DOHH2 (cell line): ENCODE measurements at regions not wholly inside any gene's neighbourhood (a gene's known extent, or its start where the extent isn't known, plus 50 kb on each side); places are given as distances from the start of the nearest gene placed in this dataset.

Experiments
- H3F3A ChIP-seq: fragments of 200-600 bp; sonication (generic), shearing (Covaris generic); 2 replicates; pipeline ENCODE4 v1.6.0; 2016; ENCODE audit warnings: antibody characterized with exemption, mild to moderate bottlenecking; ENCODE audit not compliant: control insufficient read depth, insufficient read depth
- H3K27ac ChIP-seq: fragments of 200-600 bp; sonication (generic); 2 replicates; pipeline ENCODE4 v1.5.1; 2014; ENCODE audit warnings: low read depth, mild to moderate bottlenecking, low read length, moderate library complexity
- H3K27me3 ChIP-seq: fragments of 200-600 bp; sonication (generic); 2 replicates; pipeline ENCODE4 v1.6.1; 2014; ENCODE audit warnings: mild to moderate bottlenecking, low read length, mixed read lengths; ENCODE audit not compliant: control insufficient read depth
- H3K36me3 ChIP-seq: fragments of 200-600 bp; sonication (generic); 2 replicates; pipeline ENCODE4 v1.6.1; 2014; ENCODE audit warnings: mild to moderate bottlenecking, low read length, moderate library complexity, mixed read lengths; ENCODE audit not compliant: control insufficient read depth
- H3K4me1 ChIP-seq: fragments of 200-600 bp; sonication (generic); 2 replicates; pipeline ENCODE4 v1.6.1; 2014; ENCODE audit warnings: mild to moderate bottlenecking, low read length, mixed read lengths; ENCODE audit not compliant: control insufficient read depth
- H3K4me2 ChIP-seq: fragments of 200-600 bp; sonication (generic); 2 replicates; pipeline ENCODE4 v1.6.0; 2014; ENCODE audit warnings: mild to moderate bottlenecking, low read length, moderate library complexity
- H3K4me3 ChIP-seq: fragments of 200-600 bp; sonication (generic); 2 replicates; pipeline ENCODE4 v1.5.1; 2014; ENCODE audit warnings: mild to moderate bottlenecking, low read length, mixed read lengths
- H3K79me2 ChIP-seq: fragments of 200-600 bp; sonication (generic); 2 replicates; pipeline ENCODE4 v1.6.1; 2014; ENCODE audit warnings: mild to moderate bottlenecking, low read length, mixed read lengths; ENCODE audit not compliant: control insufficient read depth
- H3K9me2 ChIP-seq: fragments of 200-600 bp; sonication (generic); replicated peaks from 2 replicates; pipeline ENCODE4 v1.6.1; 2014; ENCODE audit warnings: mild to moderate bottlenecking, low read length, mixed read lengths; ENCODE audit not compliant: control insufficient read depth
- H3K9me3 ChIP-seq: fragments of 200-600 bp; sonication (generic); 2 replicates; pipeline ENCODE4 v1.6.1; 2014; ENCODE audit warnings: antibody characterized with exemption, low read length, mixed read lengths; ENCODE audit not compliant: control insufficient read depth, insufficient read depth
- H4K20me1 ChIP-seq: fragments of 200-600 bp; sonication (generic); 2 replicates; pipeline ENCODE4 v1.6.0; 2014; ENCODE audit warnings: low read depth, mild to moderate bottlenecking, antibody characterized with exemption, low read length, moderate library complexity; ENCODE audit not compliant: control insufficient read depth, insufficient read depth
- EZH2phosphoT487 ChIP-seq: fragments of 200-600 bp; sonication (generic); IDR thresholded peaks from 2 replicates; pipeline ENCODE4 v1.6.1; 2017; ENCODE audit warnings: borderline replicate concordance, mild to moderate bottlenecking, antibody characterized with exemption, low read length, moderate library complexity, mixed read lengths
- TF ChIP-seq, protein P1 (sequence below): fragments of 200-600 bp; sonication (generic); IDR thresholded peaks from one replicate; pipeline ENCODE4 v1.5.1; 2014; ENCODE audit warnings: antibody characterized with exemption, mild to moderate bottlenecking, low read depth, low read length; ENCODE audit not compliant: poor library complexity, severe bottlenecking

DNA sequence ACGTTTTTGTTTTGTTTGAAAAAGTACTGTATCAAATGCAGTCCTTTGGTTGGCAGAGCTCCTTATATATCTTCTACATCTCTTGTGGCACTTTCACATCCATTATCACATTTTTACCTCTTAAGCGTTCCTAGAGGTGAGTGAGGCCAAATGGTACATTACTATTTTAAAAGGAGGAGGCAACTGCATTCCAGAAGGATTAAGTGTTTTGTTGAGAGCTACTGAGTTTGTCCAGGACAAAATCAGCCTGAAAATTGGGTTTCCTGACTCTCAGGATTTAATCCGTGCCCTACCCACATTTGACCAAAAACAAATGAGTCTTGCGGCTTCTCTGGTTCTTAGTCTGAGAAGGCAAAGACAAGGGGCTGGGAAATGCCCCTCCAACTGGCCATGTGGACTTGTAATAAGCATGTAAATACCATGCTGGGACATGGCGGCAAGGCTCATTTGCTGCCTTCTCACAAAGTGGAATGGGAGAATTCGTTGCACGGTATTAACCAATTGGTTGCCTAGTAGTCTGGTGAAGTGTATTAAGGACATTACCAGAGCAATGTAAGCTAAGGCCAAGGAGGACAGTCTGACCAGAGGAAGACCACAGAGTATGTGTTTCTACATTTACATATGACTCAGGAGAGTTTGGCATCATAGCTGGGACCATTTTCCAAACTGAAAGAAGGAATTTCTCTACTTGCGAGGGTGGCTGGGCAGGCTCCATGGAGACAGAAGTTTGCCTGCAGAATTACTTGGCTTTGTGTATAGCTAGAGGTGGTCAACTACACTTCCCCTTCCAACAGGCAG is 175.8 kb upstream of the PLXNC1 start:
- peaks cover 9% of the 10 kb centered on the region for H3K27me3 ChIP-seq
- no peaks in the 10 kb centered on the region for H3K36me3 ChIP-seq
- no peaks in the 10 kb centered on the region for H3K9me3 ChIP-seq
- TF ChIP-seq, protein P1, sequence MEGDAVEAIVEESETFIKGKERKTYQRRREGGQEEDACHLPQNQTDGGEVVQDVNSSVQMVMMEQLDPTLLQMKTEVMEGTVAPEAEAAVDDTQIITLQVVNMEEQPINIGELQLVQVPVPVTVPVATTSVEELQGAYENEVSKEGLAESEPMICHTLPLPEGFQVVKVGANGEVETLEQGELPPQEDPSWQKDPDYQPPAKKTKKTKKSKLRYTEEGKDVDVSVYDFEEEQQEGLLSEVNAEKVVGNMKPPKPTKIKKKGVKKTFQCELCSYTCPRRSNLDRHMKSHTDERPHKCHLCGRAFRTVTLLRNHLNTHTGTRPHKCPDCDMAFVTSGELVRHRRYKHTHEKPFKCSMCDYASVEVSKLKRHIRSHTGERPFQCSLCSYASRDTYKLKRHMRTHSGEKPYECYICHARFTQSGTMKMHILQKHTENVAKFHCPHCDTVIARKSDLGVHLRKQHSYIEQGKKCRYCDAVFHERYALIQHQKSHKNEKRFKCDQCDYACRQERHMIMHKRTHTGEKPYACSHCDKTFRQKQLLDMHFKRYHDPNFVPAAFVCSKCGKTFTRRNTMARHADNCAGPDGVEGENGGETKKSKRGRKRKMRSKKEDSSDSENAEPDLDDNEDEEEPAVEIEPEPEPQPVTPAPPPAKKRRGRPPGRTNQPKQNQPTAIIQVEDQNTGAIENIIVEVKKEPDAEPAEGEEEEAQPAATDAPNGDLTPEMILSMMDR: no peak
- TF ChIP-seq EZH2phosphoT487: no peak
- H3K4me2 ChIP-seq: no peak overlapping the region
- H3K79me2 ChIP-seq: no peaks in the 10 kb centered on the region
- no peak overlapping the region for H3K27ac ChIP-seq
- H3F3A ChIP-seq: no peaks in the 10 kb centered on the region
- no peak overlapping the region for H3K4me3 ChIP-seq
- no peaks in the 10 kb centered on the region for H4K20me1 ChIP-seq
- H3K9me2 ChIP-seq: no peaks in the 10 kb centered on the region
- H3K4me1 ChIP-seq: no peaks in the 10 kb centered on the region

DNA sequence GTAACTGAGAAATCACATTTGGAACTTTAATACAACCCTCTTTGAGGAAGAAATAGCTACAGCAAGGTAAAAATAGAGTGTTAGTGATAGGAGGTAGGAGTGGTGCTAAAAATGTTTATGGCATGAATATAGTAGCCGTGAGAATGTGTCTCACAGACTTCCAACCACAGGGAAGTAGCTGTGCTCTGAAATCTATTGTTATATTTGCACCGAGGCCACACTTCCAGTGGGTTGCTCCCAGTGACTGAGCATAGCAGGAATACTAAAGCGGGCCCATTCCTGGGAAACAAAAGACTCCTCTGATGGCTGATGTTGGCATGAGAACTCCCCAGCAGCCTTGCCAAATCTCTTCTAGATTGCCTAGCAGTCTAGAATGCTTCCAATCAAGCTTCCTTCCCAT is 174.1 kb upstream of the PLXNC1 start:
- no peak for TF ChIP-seq EZH2phosphoT487
- Histone ChIP-seq H3K4me1 (no peaks in the 10 kb centered on the region), H3K4me3 (no peak overlapping the region)

DNA sequence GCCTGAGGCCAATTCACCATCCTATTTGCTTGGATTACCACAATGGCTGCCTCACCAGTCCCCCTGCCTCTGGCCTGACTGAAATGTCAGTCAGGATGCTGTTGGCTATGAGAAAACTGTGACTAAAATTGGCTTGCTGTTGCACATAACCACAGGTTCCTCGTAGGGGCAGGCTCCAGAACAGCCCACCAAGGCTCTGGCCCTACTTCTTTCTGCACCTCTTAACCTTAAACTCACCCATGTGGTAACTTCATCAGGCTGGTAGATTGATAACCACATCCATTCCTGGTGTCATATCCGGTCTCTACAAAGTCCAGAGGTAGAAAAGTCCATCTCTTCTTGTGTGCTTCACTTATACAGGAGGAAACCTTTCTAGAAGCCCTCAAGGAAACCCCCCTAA is 172.4 kb upstream of the PLXNC1 start:
- H3K4me2 ChIP-seq: no peak overlapping the region
- no peak overlapping the region for H3K4me3 ChIP-seq
- H3K79me2 ChIP-seq: no peaks in the 10 kb centered on the region
- H4K20me1 ChIP-seq: no peaks in the 10 kb centered on the region
- H3F3A ChIP-seq: no peaks in the 10 kb centered on the region
- H3K9me3 ChIP-seq: no peaks in the 10 kb centered on the region
- H3K4me1 ChIP-seq: no peaks in the 10 kb centered on the region
- no peak for TF ChIP-seq EZH2phosphoT487
- TF ChIP-seq, protein P1: no peak
- peaks cover 6% of the 10 kb centered on the region for H3K27me3 ChIP-seq
- H3K27ac ChIP-seq: no peak overlapping the region
- no peaks in the 10 kb centered on the region for H3K9me2 ChIP-seq
- no peaks in the 10 kb centered on the region for H3K36me3 ChIP-seq

More for the DNA sequence above, 174.1 kb upstream of the PLXNC1 start:
- H3K9me3 ChIP-seq: no peaks in the 10 kb centered on the region
- H3F3A ChIP-seq: no peaks in the 10 kb centered on the region
- H3K27me3 ChIP-seq: peaks cover 6% of the 10 kb centered on the region
- no peaks in the 10 kb centered on the region for H3K36me3 ChIP-seq
- H3K79me2 ChIP-seq: no peaks in the 10 kb centered on the region
- no peaks in the 10 kb centered on the region for H3K9me2 ChIP-seq
- H3K27ac ChIP-seq: no peak overlapping the region
- H4K20me1 ChIP-seq: no peaks in the 10 kb centered on the region
- H3K4me2 ChIP-seq: no peak overlapping the region

DNA sequence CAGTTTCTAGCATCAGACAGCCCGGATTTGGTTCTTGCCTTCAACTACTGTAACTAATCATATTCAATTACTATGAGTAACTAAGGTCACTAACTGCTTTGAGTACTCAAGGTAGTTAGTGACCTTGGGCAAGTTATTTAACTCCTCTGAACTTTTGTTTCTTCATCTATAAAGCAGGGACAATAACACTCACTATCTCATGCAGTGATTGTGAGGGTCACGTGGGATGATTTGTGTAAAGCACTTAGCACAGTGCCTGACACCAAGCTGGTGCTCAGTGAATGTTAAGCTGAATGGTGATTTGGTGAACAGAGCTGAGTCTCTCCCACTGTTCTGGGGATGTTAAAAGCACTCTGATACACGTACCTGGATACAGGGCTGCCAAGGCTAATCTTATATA is 171.3 kb upstream of the PLXNC1 start:
- no peaks in the 10 kb centered on the region for H3K36me3 ChIP-seq
- no peaks in the 10 kb centered on the region for H3K79me2 ChIP-seq
- no peak overlapping the region for H3K4me2 ChIP-seq
- H3K9me2 ChIP-seq: no peaks in the 10 kb centered on the region
- no peaks in the 10 kb centered on the region for H4K20me1 ChIP-seq
- no peaks in the 10 kb centered on the region for H3F3A ChIP-seq
- H3K4me3 ChIP-seq: no peak overlapping the region
- no peak overlapping the region for H3K27ac ChIP-seq
- TF ChIP-seq EZH2phosphoT487: no peak
- TF ChIP-seq, protein P1: no peak
- peaks cover 15% of the 10 kb centered on the region for H3K27me3 ChIP-seq
- no peaks in the 10 kb centered on the region for H3K9me3 ChIP-seq
- H3K4me1 ChIP-seq: no peaks in the 10 kb centered on the region
